Mucosa of stomach (tissue), 1 donor: ENCODE measurements at regions not wholly inside any gene's neighbourhood (a gene's known extent, or its start where the extent isn't known, plus 50 kb on each side); places are given as distances from the start of the nearest gene placed in this dataset.

Experiments used
- H3K27me3 ChIP-seq: one replicate; pipeline ENCODE4 v1.7.0; 2013; ENCODE audit warnings: mild to moderate bottlenecking, low read length; ENCODE audit not compliant: control insufficient read depth, insufficient read depth
- H3K36me3 ChIP-seq: one replicate; pipeline ENCODE4 v1.7.0; 2013; ENCODE audit warnings: low read length; ENCODE audit not compliant: control insufficient read depth, insufficient read depth
- H3K4me1 ChIP-seq: one replicate; pipeline ENCODE4 v1.7.0; 2013; ENCODE audit warnings: mild to moderate bottlenecking, low read length; ENCODE audit not compliant: control insufficient read depth, insufficient read depth
- H3K4me3 ChIP-seq: one replicate; pipeline ENCODE4 v1.7.0; 2013; ENCODE audit warnings: low read length
- H3K9ac ChIP-seq: one replicate; pipeline ENCODE4 v1.7.0; 2013; ENCODE audit warnings: mild to moderate bottlenecking, low read length, moderate library complexity
- H3K9me3 ChIP-seq: one replicate; pipeline ENCODE4 v1.7.0; 2013; ENCODE audit warnings: mild to moderate bottlenecking, low read length, moderate library complexity; ENCODE audit not compliant: control insufficient read depth
- donor health status: Pancreatic carcinoma.

GRCh38 chr6:14639983-14640599 is 522.5 kb downstream of the CD83 start:
- no peaks in the 10 kb centered on the region for H3K36me3 ChIP-seq
- H3K9me3 ChIP-seq, result no peaks in the 10 kb centered on the region
- H3K9ac ChIP-seq, result no peak overlapping the region
- H3K27me3 ChIP-seq, result no peaks in the 10 kb centered on the region
- H3K4me3 ChIP-seq, result no peak overlapping the region
- peaks cover 16% of the 10 kb centered on the region for H3K4me1 ChIP-seq

- no peaks in the 10 kb centered on the region for H3K9me3 ChIP-seq
- no peak overlapping the region for H3K4me3 ChIP-seq
- H3K4me1 ChIP-seq, result peaks cover 16% of the 10 kb centered on the region
- no peaks in the 10 kb centered on the region for H3K27me3 ChIP-seq
- no peak overlapping the region for H3K9ac ChIP-seq
- no peaks in the 10 kb centered on the region for H3K36me3 ChIP-seq
Measured at GRCh38 chr6:14640631-14641030, 523.1 kb downstream of the CD83 start.

GRCh38 chr6:14641423-14642135 is 524.0 kb downstream of the CD83 start:
- no peaks in the 10 kb centered on the region for H3K9me3 ChIP-seq
- no peak overlapping the region for H3K9ac ChIP-seq
- H3K4me3 ChIP-seq, result no peak overlapping the region
- H3K4me1 ChIP-seq, result peaks cover 16% of the 10 kb centered on the region
- no peaks in the 10 kb centered on the region for H3K36me3 ChIP-seq
- no peaks in the 10 kb centered on the region for H3K27me3 ChIP-seq

GRCh38 chr6:14642136-14642505 is 524.5 kb downstream of the CD83 start:
- no peak overlapping the region for H3K4me3 ChIP-seq
- H3K4me1 ChIP-seq, result peaks cover 16% of the 10 kb centered on the region
- H3K9me3 ChIP-seq, result no peaks in the 10 kb centered on the region
- no peaks in the 10 kb centered on the region for H3K36me3 ChIP-seq
- no peaks in the 10 kb centered on the region for H3K27me3 ChIP-seq
- no peak overlapping the region for H3K9ac ChIP-seq

GRCh38 chr6:14642842-14643241 is 525.3 kb downstream of the CD83 start:
- Histone ChIP-seq H3K9ac (no peak overlapping the region), H3K9me3 (no peaks in the 10 kb centered on the region), H3K27me3 (no peaks in the 10 kb centered on the region), H3K4me3 (no peak overlapping the region), H3K36me3 (no peaks in the 10 kb centered on the region), H3K4me1 (peaks cover 16% of the 10 kb centered on the region)

GRCh38 chr6:14644381-14644780 is 526.8 kb downstream of the CD83 start:
- H3K9me3 ChIP-seq, result no peaks in the 10 kb centered on the region
- peaks cover 6% of the 10 kb centered on the region for H3K4me1 ChIP-seq
- H3K4me3 ChIP-seq, result no peak overlapping the region
- no peak overlapping the region for H3K9ac ChIP-seq
- H3K27me3 ChIP-seq, result no peaks in the 10 kb centered on the region
- no peaks in the 10 kb centered on the region for H3K36me3 ChIP-seq

GRCh38 chr6:14645221-14645620 is 527.6 kb downstream of the CD83 start:
- H3K4me3 ChIP-seq, result no peak overlapping the region
- no peak overlapping the region for H3K9ac ChIP-seq
- H3K27me3 ChIP-seq, result no peaks in the 10 kb centered on the region
- no peaks in the 10 kb centered on the region for H3K4me1 ChIP-seq
- H3K36me3 ChIP-seq, result no peaks in the 10 kb centered on the region
- H3K9me3 ChIP-seq, result no peaks in the 10 kb centered on the region

GRCh38 chr6:14645841-14646240 is 528.3 kb downstream of the CD83 start:
- Histone ChIP-seq H3K27me3 (no peaks in the 10 kb centered on the region), H3K4me3 (no peak overlapping the region), H3K9me3 (no peaks in the 10 kb centered on the region), H3K36me3 (no peaks in the 10 kb centered on the region), H3K4me1 (no peaks in the 10 kb centered on the region), H3K9ac (no peak overlapping the region)

- Histone ChIP-seq H3K9me3 (no peaks in the 10 kb centered on the region), H3K9ac (no peak overlapping the region), H3K36me3 (no peaks in the 10 kb centered on the region), H3K27me3 (no peaks in the 10 kb centered on the region), H3K4me1 (peaks cover under 1% of the 10 kb centered on the region), H3K4me3 (no peak overlapping the region)
Measured at GRCh38 chr6:14646371-14646770, 528.8 kb downstream of the CD83 start.

GRCh38 chr6:14647357-14647756 is 529.8 kb downstream of the CD83 start:
- H3K36me3 ChIP-seq, result no peaks in the 10 kb centered on the region
- H3K4me3 ChIP-seq, result no peak overlapping the region
- H3K9ac ChIP-seq, result no peak overlapping the region
- no peaks in the 10 kb centered on the region for H3K27me3 ChIP-seq
- H3K9me3 ChIP-seq, result no peaks in the 10 kb centered on the region
- H3K4me1 ChIP-seq, result peaks cover 11% of the 10 kb centered on the region

- H3K9me3 ChIP-seq, result no peaks in the 10 kb centered on the region
- peaks cover 35% of the 10 kb centered on the region for H3K4me1 ChIP-seq
- no peaks in the 10 kb centered on the region for H3K36me3 ChIP-seq
- H3K27me3 ChIP-seq, result no peaks in the 10 kb centered on the region
- no peak overlapping the region for H3K9ac ChIP-seq
- no peak overlapping the region for H3K4me3 ChIP-seq
Measured at GRCh38 chr6:14652536-14652935, 535.0 kb downstream of the CD83 start.

GRCh38 chr6:14655201-14656061 is 537.9 kb downstream of the CD83 start:
- H3K27me3 ChIP-seq, result no peaks in the 10 kb centered on the region

More at GRCh38 chr6:14655201-14656061, 537.9 kb downstream of the CD83 start:
- Histone ChIP-seq H3K9me3 (no peaks in the 10 kb centered on the region), H3K36me3 (no peaks in the 10 kb centered on the region), H3K4me1 (peaks cover 38% of the 10 kb centered on the region), H3K9ac (no peak overlapping the region), H3K4me3 (no peak overlapping the region)
